A549 (cell line): ENCODE measurements at regions not wholly inside any gene's neighbourhood (a gene's known extent, or its start where the extent isn't known, plus 50 kb on each side); places are given as distances from the start of the nearest gene placed in this dataset.

ENCODE experiments used
- ATAC-seq, 2 experiments: fragments of 200-7000 bp in 1 of 2; fragments of >200 bp in 1 of 2; cut with Nextera tagmentation in 1 of 2; cut with Tn5 transposase in 1 of 2; 3 replicates each; pipeline versions ENCODE4 v1.8.0 to v1.9.1; 2018 to 2020; ENCODE audit warnings: mild to moderate bottlenecking in 1 of 2, moderate library complexity in 1 of 2
- CTCF ChIA-PET: fragments of 300-600 bp; sonication (Branson Sonifier 250); formaldehyde crosslinking; extraction: SDS; loops from one replicate; lab custom pipeline; 2021; ENCODE audit warnings: antibody characterized with exemption, inconsistent platforms; lab: Yijun Ruan, JAX
- POLR2A ChIA-PET: fragments of 350-600 bp; formaldehyde crosslinking; extraction: SDS; loops from one replicate; lab custom pipeline; 2021; ENCODE audit warnings: antibody characterized with exemption, inconsistent platforms; lab: Yijun Ruan, JAX
- DNase-seq, 2 experiments: peaks; one replicate each; pipeline versions ENCODE4 v3.0.0 to v3.0.0-alpha.2; 2011 to 2016; ENCODE audit warnings: low read depth in 1 of 2, low spot score in 1 of 2
- FAIRE-seq: peaks from 2 replicates; lab custom pipeline; 2011; peaks lifted over from hg19 to GRCh38; lab: Jason Lieb, UNC
- H3K27ac ChIP-seq, 2 experiments: fragments of >200 bp; sonication (Bioruptor Twin); formaldehyde crosslinking; 3 replicates each; pipeline ENCODE4 v1.5.1; 2016 to 2017
- H3K4me1 ChIP-seq: fragments of >200 bp; sonication (Bioruptor Twin); formaldehyde crosslinking; 3 replicates; pipeline ENCODE4 v1.6.1; 2016
- H3K4me2 ChIP-seq: fragments of >200 bp; sonication (Bioruptor Twin); formaldehyde crosslinking; 3 replicates; pipeline ENCODE4 v1.6.1; 2016
- H3K4me3 ChIP-seq: fragments of >200 bp; sonication (Bioruptor Twin); formaldehyde crosslinking; 3 replicates; pipeline ENCODE4 v1.5.1; 2016
- H3K9me3 ChIP-seq: fragments of >200 bp; sonication (Bioruptor Twin); formaldehyde crosslinking; 3 replicates; pipeline ENCODE4 v1.6.1; 2016
- BHLHE40 ChIP-seq: IDR thresholded peaks from 2 replicates; pipeline ENCODE4 v1.6.1; 2012; ENCODE audit warnings: low read depth, low read length, inconsistent platforms
- CBX2 ChIP-seq: fragments of 200-600 bp; sonication (generic); IDR thresholded peaks from 2 replicates; pipeline ENCODE4 v1.6.1; 2016; ENCODE audit warnings: low read depth, mild to moderate bottlenecking, borderline replicate concordance
- CHD4 ChIP-seq: fragments of 200-600 bp; sonication (generic); IDR thresholded peaks from 2 replicates; pipeline ENCODE4 v1.6.1; 2016; ENCODE audit warnings: antibody characterized with exemption, mild to moderate bottlenecking, borderline replicate concordance
- EHF ChIP-seq: fragments of 250-450 bp; sonication (Bioruptor Pico); IDR thresholded peaks from 2 replicates; pipeline ENCODE4 v1.5.0; 2020; ENCODE audit warnings: mild to moderate bottlenecking
- EHMT2 ChIP-seq: fragments of 200-600 bp; sonication (generic); IDR thresholded peaks from 2 replicates; pipeline ENCODE4 v1.6.1; 2016; ENCODE audit warnings: antibody characterized with exemption, low read depth, mild to moderate bottlenecking, moderate library complexity
- ESRRA ChIP-seq: fragments of 150-350 bp; IDR thresholded peaks from 2 replicates; pipeline ENCODE4 v1.6.1; 2014; ENCODE audit warnings: mild to moderate bottlenecking, low read length, borderline replicate concordance
- FOSL2 ChIP-seq, 2 experiments: fragments of 450-650 bp in 1 of 2; fragments of >200 bp in 1 of 2; sonication (Bioruptor Twin) in 1 of 2; formaldehyde crosslinking; IDR thresholded peaks; 2 replicates each; pipeline versions ENCODE4 v1.5.0 to v1.6.1; 2016 to 2020; ENCODE audit warnings: mild to moderate bottlenecking in 1 of 2, moderate library complexity in 1 of 2
- HDAC2 ChIP-seq: fragments of 200-600 bp; sonication (generic); IDR thresholded peaks from 2 replicates; pipeline ENCODE4 v1.6.1; 2016
- HOXA7 ChIP-seq: fragments of 250-450 bp; sonication (Bioruptor Pico); IDR thresholded peaks from 2 replicates; pipeline ENCODE4 v1.5.0; 2020; ENCODE audit warnings: mild to moderate bottlenecking, moderate library complexity
- HOXB5 ChIP-seq: fragments of 250-450 bp; sonication (Bioruptor Pico); IDR thresholded peaks from 2 replicates; pipeline ENCODE4 v1.5.0; 2020; ENCODE audit warnings: mild to moderate bottlenecking, moderate library complexity
- JUN ChIP-seq, 2 experiments: fragments of >200 bp; sonication (Bioruptor Twin); formaldehyde crosslinking; IDR thresholded peaks; 2 replicates in 1 of 2; 3 replicates in 1 of 2; pipeline ENCODE4 v1.6.1; 2016 to 2017
- KDM5A ChIP-seq: fragments of 200-600 bp; sonication (generic); IDR thresholded peaks from 2 replicates; pipeline ENCODE4 v1.6.1; 2016; ENCODE audit warnings: antibody characterized with exemption, mild to moderate bottlenecking
- MYC ChIP-seq: IDR thresholded peaks from 2 replicates; pipeline ENCODE4 v1.6.1; 2012; ENCODE audit warnings: mild to moderate bottlenecking, inconsistent platforms, low read length, improper control_type of control experiment, borderline replicate concordance
- NFE2L2 ChIP-seq: fragments of 150-350 bp; conservative IDR thresholded peaks from 2 replicates; pipeline ENCODE4 v1.6.1; 2014; ENCODE audit warnings: low read length
- NPAS2 ChIP-seq: fragments of 250-450 bp; sonication (Bioruptor Pico); IDR thresholded peaks from 2 replicates; pipeline ENCODE4 v1.8.0; 2022; ENCODE audit warnings: mild to moderate bottlenecking, moderate library complexity, borderline replicate concordance
- NR3C1 ChIP-seq: fragments of >200 bp; sonication (Bioruptor Twin); formaldehyde crosslinking; IDR thresholded peaks from 3 replicates; pipeline ENCODE4 v1.6.1; 2017
- POLR2A ChIP-seq: IDR thresholded peaks from 2 replicates; pipeline ENCODE4 v1.6.1; 2012; ENCODE audit warnings: mild to moderate bottlenecking, low read length
- RCOR1 ChIP-seq: fragments of 150-350 bp; IDR thresholded peaks from 2 replicates; pipeline ENCODE4 v1.6.1; 2014; ENCODE audit warnings: antibody characterized with exemption, low read length, low read depth
- SMC3 ChIP-seq: fragments of >200 bp; sonication (Bioruptor Twin); formaldehyde crosslinking; IDR thresholded peaks from 3 replicates; pipeline ENCODE4 v1.6.1; 2018; ENCODE audit warnings: inconsistent platforms
- ZC3H11A ChIP-seq: fragments of 450-650 bp; IDR thresholded peaks from 2 replicates; pipeline ENCODE4 v1.6.1; 2014; ENCODE audit warnings: antibody characterized with exemption, mild to moderate bottlenecking
- ZFP36 ChIP-seq: fragments of 450-650 bp; IDR thresholded peaks from 2 replicates; pipeline ENCODE4 v1.6.1; 2014; ENCODE audit warnings: borderline replicate concordance; ENCODE audit not compliant: partially characterized antibody
- ZSCAN20 ChIP-seq: fragments of 250-450 bp; sonication (Bioruptor Pico); IDR thresholded peaks from 2 replicates; pipeline ENCODE4 v1.8.0; 2022; ENCODE audit warnings: mild to moderate bottlenecking, moderate library complexity
- WGBS: methylation state at CpG from one replicate; pipeline ENCODE4 v1.1.6; 2017; ENCODE audit errors: missing lambda C conversion rate; 5-methylcytosine and 5-hydroxymethylcytosine counted together
- TF ChIP-seq, protein P1 (sequence below): fragments of 450-650 bp; IDR thresholded peaks from 2 replicates; pipeline ENCODE4 v1.6.1; 2014; ENCODE audit warnings: antibody characterized with exemption
- TF ChIP-seq, protein P2 (sequence below): fragments of >200 bp; sonication (Bioruptor Twin); formaldehyde crosslinking; IDR thresholded peaks from 3 replicates; pipeline ENCODE4 v1.6.1; 2016
- TF ChIP-seq, protein P3 (sequence below): fragments of >200 bp; sonication (Bioruptor Twin); formaldehyde crosslinking; IDR thresholded peaks from 2 replicates; pipeline ENCODE4 v1.6.1; 2016
- TF ChIP-seq, protein P4 (sequence below): IDR thresholded peaks from 2 replicates; pipeline ENCODE4 v1.6.1; 2012; ENCODE audit warnings: low read depth, borderline replicate concordance

DNA sequence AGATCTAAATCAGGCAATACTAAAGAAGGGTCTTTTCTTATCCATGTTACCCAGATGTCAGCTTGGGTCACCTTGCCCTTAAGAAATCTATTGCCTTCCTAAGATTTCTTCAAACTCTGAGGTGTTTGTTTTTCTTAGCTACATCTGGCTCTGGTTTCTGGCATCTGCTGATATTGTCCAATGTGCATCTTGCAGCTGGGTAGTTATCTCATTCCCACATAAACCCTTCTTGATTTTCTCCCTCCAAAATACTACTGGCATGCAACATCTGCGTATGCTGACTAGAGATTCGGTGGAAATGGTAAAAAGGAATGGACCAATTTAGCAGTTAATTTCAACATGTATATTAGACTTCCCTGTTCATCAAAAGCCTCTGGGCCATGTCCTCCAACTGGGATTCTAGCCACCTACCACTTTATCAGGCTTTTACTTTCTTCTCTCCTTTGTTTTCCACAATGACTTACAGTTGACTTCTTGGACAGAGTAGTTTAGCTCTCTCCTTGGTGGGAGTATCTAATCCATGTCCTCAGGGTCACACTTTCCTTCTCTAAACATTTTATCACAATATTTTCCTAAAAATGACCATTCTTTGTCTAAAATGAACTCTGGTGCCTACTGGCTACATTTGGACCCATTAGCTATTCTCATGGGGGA, 324.8 kb upstream of the FAR2 start:
- no peak overlapping the region for H3K4me3 ChIP-seq
- no peak for FAIRE-seq
- no peak overlapping the region for H3K27ac ChIP-seq
- H3K4me2 ChIP-seq = no peak overlapping the region
- 63% methylated on average over 2 of the region's 2 CpGs for WGBS
- no peaks in the 10 kb centered on the region for H3K4me1 ChIP-seq
- CTCF ChIA-PET = interaction anchor here (1.2 to 1.7 kb wide), 3 partner anchors 12 to 49 kb away, joined by 3 to 5 read pairs (median 3); no protein-coding TSS in a partner anchor
- DNase-seq = no peak
- no peak for ATAC-seq
- TF ChIP-seq ZFP36 (no peak), EHF (CRISPR knock-in tag) (no peak), POLR2A (no peak), NPAS2 (no peak), NFE2L2 (no peak), ESRRA (no peak), FOSL2 (IDR thresholded peaks at IDR 0.05) (no peak), FOSL2 (CRISPR knock-in tag; IDR thresholded peaks at IDR 0.05) (no peak), EHMT2 (no peak), HDAC2 (no peak), CHD4 (no peak), BHLHE40 (no peak), ZSCAN20 (CRISPR knock-in tag) (no peak), HOXB5 (CRISPR knock-in tag) (no peak), NR3C1 (no peak), CBX2 (no peak), HOXA7 (no peak), JUN (IDR thresholded peaks at IDR 0.05) (no peak)
- TF ChIP-seq, protein P1, sequence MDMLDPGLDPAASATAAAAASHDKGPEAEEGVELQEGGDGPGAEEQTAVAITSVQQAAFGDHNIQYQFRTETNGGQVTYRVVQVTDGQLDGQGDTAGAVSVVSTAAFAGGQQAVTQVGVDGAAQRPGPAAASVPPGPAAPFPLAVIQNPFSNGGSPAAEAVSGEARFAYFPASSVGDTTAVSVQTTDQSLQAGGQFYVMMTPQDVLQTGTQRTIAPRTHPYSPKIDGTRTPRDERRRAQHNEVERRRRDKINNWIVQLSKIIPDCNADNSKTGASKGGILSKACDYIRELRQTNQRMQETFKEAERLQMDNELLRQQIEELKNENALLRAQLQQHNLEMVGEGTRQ = no peak
- TF ChIP-seq, protein P2, sequence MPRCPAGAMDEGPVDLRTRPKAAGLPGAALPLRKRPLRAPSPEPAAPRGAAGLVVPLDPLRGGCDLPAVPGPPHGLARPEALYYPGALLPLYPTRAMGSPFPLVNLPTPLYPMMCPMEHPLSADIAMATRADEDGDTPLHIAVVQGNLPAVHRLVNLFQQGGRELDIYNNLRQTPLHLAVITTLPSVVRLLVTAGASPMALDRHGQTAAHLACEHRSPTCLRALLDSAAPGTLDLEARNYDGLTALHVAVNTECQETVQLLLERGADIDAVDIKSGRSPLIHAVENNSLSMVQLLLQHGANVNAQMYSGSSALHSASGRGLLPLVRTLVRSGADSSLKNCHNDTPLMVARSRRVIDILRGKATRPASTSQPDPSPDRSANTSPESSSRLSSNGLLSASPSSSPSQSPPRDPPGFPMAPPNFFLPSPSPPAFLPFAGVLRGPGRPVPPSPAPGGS = no peak
- TF ChIP-seq, protein P3, sequence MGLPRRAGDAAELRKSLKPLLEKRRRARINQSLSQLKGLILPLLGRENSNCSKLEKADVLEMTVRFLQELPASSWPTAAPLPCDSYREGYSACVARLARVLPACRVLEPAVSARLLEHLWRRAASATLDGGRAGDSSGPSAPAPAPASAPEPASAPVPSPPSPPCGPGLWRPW = no peak
- POLR2A ChIA-PET = no interaction called here
- H3K9me3 ChIP-seq = no peaks in the 10 kb centered on the region

DNA sequence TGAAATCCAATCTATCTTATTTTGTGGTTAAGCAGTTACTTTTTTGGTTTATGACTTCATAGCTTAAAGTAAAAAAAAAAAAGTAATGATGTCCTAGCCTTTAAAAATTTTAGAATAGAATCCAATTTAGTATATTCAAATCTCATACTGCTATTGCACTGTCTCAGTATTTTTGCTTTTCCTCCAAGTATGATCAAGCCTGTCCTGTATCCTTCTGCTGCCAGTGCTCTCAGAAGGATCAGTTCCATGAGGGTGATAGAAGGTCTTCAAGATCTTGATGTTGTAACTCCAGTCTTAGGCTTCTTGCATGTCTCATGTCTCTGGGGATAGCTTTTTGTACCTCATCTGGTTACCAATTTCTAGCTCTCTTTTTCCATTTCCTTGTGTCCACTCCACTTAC, 324.2 kb upstream of the FAR2 start:
- ChIA-PET CTCF (interaction anchor here (1.2 to 1.7 kb wide), 2 partner anchors 12 to 15 kb away, joined by 3 to 5 read pairs; no protein-coding TSS in a partner anchor), POLR2A (no interaction called here)
- H3K4me2 ChIP-seq = no peak overlapping the region

More for the DNA sequence above, 324.2 kb upstream of the FAR2 start:
- no peak for FAIRE-seq
- H3K27ac ChIP-seq = no peak overlapping the region
- no peaks in the 10 kb centered on the region for H3K4me1 ChIP-seq
- H3K4me3 ChIP-seq = no peak overlapping the region
- DNase-seq = no peak
- ATAC-seq = no peak
- H3K9me3 ChIP-seq = no peaks in the 10 kb centered on the region
- TF ChIP-seq RCOR1 = no peak
- TF ChIP-seq, protein P4, sequence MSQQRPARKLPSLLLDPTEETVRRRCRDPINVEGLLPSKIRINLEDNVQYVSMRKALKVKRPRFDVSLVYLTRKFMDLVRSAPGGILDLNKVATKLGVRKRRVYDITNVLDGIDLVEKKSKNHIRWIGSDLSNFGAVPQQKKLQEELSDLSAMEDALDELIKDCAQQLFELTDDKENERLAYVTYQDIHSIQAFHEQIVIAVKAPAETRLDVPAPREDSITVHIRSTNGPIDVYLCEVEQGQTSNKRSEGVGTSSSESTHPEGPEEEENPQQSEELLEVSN = no peak
- no peak for TF ChIP-seq SMC3
- no peak for TF ChIP-seq ZC3H11A
- TF ChIP-seq, protein P1 = no peak
- no peak for TF ChIP-seq ZSCAN20 (CRISPR knock-in tag)
- no peak for TF ChIP-seq KDM5A
- no peak for TF ChIP-seq MYC
- TF ChIP-seq CHD4 = no peak
- no peak for TF ChIP-seq CBX2
